Endothelial cell of umbilical vein (primary cell): ENCODE measurements at regions not wholly inside any gene's neighbourhood (a gene's known extent, or its start where the extent isn't known, plus 50 kb on each side); places are given as distances from the start of the nearest gene placed in this dataset.

ENCODE experiments used
- BruUV-seq: library from RNA; stranded (reverse); fragments of 400-500 nt; replicated peaks from 2 replicates; lab custom pipeline; 2021; lab: Mats Ljungman, UMichigan
- CTCF ChIA-PET: fragments of 300-600, 350-600 bp; sonication (Branson Sonifier 250); formaldehyde crosslinking; loops from one replicate; lab custom pipeline; 2021; ENCODE audit warnings: antibody characterized with exemption, inconsistent platforms; lab: Charles Lee
- POLR2A ChIA-PET: fragments of 300-600, 350-600 bp; sonication (Branson Sonifier 250); formaldehyde crosslinking; loops from one replicate; lab custom pipeline; 2021; ENCODE audit warnings: antibody characterized with exemption, inconsistent platforms; lab: Charles Lee
- DNase-seq: peaks from one replicate; pipeline ENCODE4 v3.0.0-alpha.2; 2011; ENCODE audit warnings: low read depth, low spot score
- FAIRE-seq: peaks from 2 replicates; lab custom pipeline; 2011; peaks lifted over from hg19 to GRCh38; lab: Jason Lieb, UNC
- H2AFZ ChIP-seq: 2 replicates; pipeline ENCODE4 v1.6.0; 2012; ENCODE audit warnings: low read depth, low read length, control low read depth, inconsistent platforms
- H3K27ac ChIP-seq: 2 replicates; pipeline ENCODE4 v1.5.1; 2011; ENCODE audit warnings: low read depth, mild to moderate bottlenecking, control low read depth, low read length, moderate library complexity; ENCODE audit not compliant: insufficient read depth
- H3K27me3 ChIP-seq, 2 experiments: 2 replicates each; pipeline versions ENCODE4 v1.6.0 to v1.6.1; 2011; ENCODE audit warnings: low read length in 2 of 2, mixed read lengths in 1 of 2; ENCODE audit not compliant: control insufficient read depth in 2 of 2, insufficient read depth in 2 of 2
- H3K36me3 ChIP-seq, 2 experiments: 2 replicates in 1 of 2; 3 replicates in 1 of 2; pipeline ENCODE4 v1.5.1; 2011; ENCODE audit warnings: low read length in 2 of 2, mild to moderate bottlenecking in 1 of 2, moderate library complexity in 1 of 2; ENCODE audit not compliant: control insufficient read depth in 2 of 2, insufficient read depth in 2 of 2; ENCODE audit errors: extremely low read depth in 1 of 2
- H3K4me1 ChIP-seq: 3 replicates; pipeline ENCODE4 v1.5.1; 2011; ENCODE audit warnings: mild to moderate bottlenecking, low read length; ENCODE audit not compliant: control insufficient read depth, insufficient read depth; ENCODE audit errors: extremely low read depth
- H3K4me2 ChIP-seq: 2 replicates; pipeline ENCODE4 v1.6.1; 2011; ENCODE audit warnings: low read length, control low read depth, mixed read lengths; ENCODE audit not compliant: insufficient read depth
- H3K4me3 ChIP-seq, 3 experiments: fragments of 200-600 bp in 1 of 3; sonication (generic), shearing (Covaris generic) in 1 of 3; replicated peaks in 1 of 3; 2 replicates each; pipeline ENCODE4 v1.5.1; 2011 to 2016; ENCODE audit warnings: control low read depth in 3 of 3, low read length in 3 of 3, mild to moderate bottlenecking in 2 of 3, inconsistent platforms in 1 of 3, low read depth in 1 of 3, moderate library complexity in 1 of 3; ENCODE audit not compliant: insufficient read depth in 1 of 3
- H3K79me2 ChIP-seq: 2 replicates; pipeline ENCODE4 v1.6.0; 2012; ENCODE audit warnings: low read length, inconsistent platforms; ENCODE audit not compliant: control insufficient read depth, insufficient read depth
- H3K9ac ChIP-seq: replicated peaks from 2 replicates; pipeline ENCODE3; 2011; ENCODE audit warnings: low read length, control low read depth; ENCODE audit not compliant: insufficient read depth; ENCODE audit errors: extremely low read depth
- H3K9me1 ChIP-seq: replicated peaks from 3 replicates; pipeline ENCODE4 v1.6.0; 2011; ENCODE audit warnings: mild to moderate bottlenecking, low read length; ENCODE audit not compliant: control insufficient read depth, insufficient read depth; ENCODE audit errors: extremely low read depth
- H3K9me3 ChIP-seq: replicated peaks from 2 replicates; pipeline ENCODE4 v1.5.1; 2012; ENCODE audit warnings: low read length, inconsistent platforms; ENCODE audit not compliant: control insufficient read depth, insufficient read depth
- H4K20me1 ChIP-seq: replicated peaks from 2 replicates; pipeline ENCODE3; 2011; ENCODE audit warnings: mild to moderate bottlenecking, low read length; ENCODE audit not compliant: control insufficient read depth, insufficient read depth; ENCODE audit errors: extremely low read depth
- EZH2 ChIP-seq: IDR thresholded peaks from 2 replicates; pipeline ENCODE4 v1.6.1; 2012; ENCODE audit warnings: borderline replicate concordance, low read depth, mild to moderate bottlenecking, moderate library complexity, low read length, inconsistent platforms; ENCODE audit not compliant: severe bottlenecking
- FOS ChIP-seq: IDR thresholded peaks from 2 replicates; pipeline ENCODE4 v1.6.1; 2011; ENCODE audit warnings: mild to moderate bottlenecking, low read length, moderate library complexity, borderline replicate concordance; ENCODE audit not compliant: insufficient read depth
- JUN ChIP-seq: IDR thresholded peaks from 2 replicates; pipeline ENCODE4 v1.6.1; 2011; ENCODE audit warnings: borderline replicate concordance, low read depth; ENCODE audit not compliant: insufficient read length, insufficient read depth
- MAX ChIP-seq: IDR thresholded peaks from 2 replicates; pipeline ENCODE4 v1.6.1; 2011; ENCODE audit not compliant: insufficient read depth, insufficient read length
- MYC ChIP-seq: IDR thresholded peaks from one replicate; pipeline ENCODE4 v1.6.1; 2011; ENCODE audit warnings: mild to moderate bottlenecking, low read depth, low read length
- POLR2AphosphoS5 ChIP-seq: IDR thresholded peaks from 2 replicates; pipeline ENCODE4 v1.6.1; 2012; ENCODE audit warnings: low read depth, mild to moderate bottlenecking, control low read depth, low read length, moderate library complexity; ENCODE audit not compliant: insufficient read depth
- dilution Hi-C: fragments of 300-500 bp; cut with MboI; formaldehyde crosslinking; loops from one replicate; pipeline ENCODE4 v1.15.0; 2019; ENCODE audit warnings: low sequenced_read_pairs; ENCODE audit not compliant: extremely low pct_ligation_motif_present
- intact Hi-C: fragments of 100-400 bp; cut with micrococcal nuclease; formaldehyde crosslinking; loops from one replicate; pipeline ENCODE4 v1.10.0; 2022

GRCh38 chr19:29292562-29292961 is 79.6 kb upstream of the UQCRFS1 start:
- Histone ChIP-seq H3K4me2 (no peak overlapping the region), H3K79me2 (no peaks in the 10 kb centered on the region), H3K36me3 (no peaks in the 10 kb centered on the region), H3K9me3 (peaks cover 12% of the 10 kb centered on the region), H3K9ac (no peak overlapping the region), H3K27ac (no peak overlapping the region), H3K9me1 (no peaks in the 10 kb centered on the region), H3K4me3 (no peak overlapping the region), H2AFZ (no peak overlapping the region), H3K4me1 (no peaks in the 10 kb centered on the region), H4K20me1 (no peaks in the 10 kb centered on the region), H3K27me3 (no peaks in the 10 kb centered on the region)
- dilution Hi-C loops (no loop called here), intact Hi-C loops (no loop called here)
- no peak for DNase-seq
- POLR2A ChIA-PET, result no interaction called here
- no peak for FAIRE-seq
- CTCF ChIA-PET, result no interaction called here
- BruUV-seq, result no TSS peak
- TF ChIP-seq FOS, result no peak
- no peak for TF ChIP-seq MAX
- TF ChIP-seq EZH2, result no peak
- no peak for TF ChIP-seq JUN
- no peak for TF ChIP-seq MYC

GRCh38 chr19:29293292-29293691 is 80.3 kb upstream of the UQCRFS1 start:
- ChIA-PET POLR2A (no interaction called here), CTCF (no interaction called here)
- H3K4me2 ChIP-seq, result no peak overlapping the region
- no TSS peak for BruUV-seq
- TF ChIP-seq MYC (no peak), POLR2AphosphoS5 (no peak)
- H3K79me2 ChIP-seq, result no peaks in the 10 kb centered on the region
- dilution Hi-C loops, result no loop called here
- H3K36me3 ChIP-seq, result no peaks in the 10 kb centered on the region
- H2AFZ ChIP-seq, result no peak overlapping the region
- H3K9ac ChIP-seq, result no peak overlapping the region
- intact Hi-C loops, result no loop called here
- no peak overlapping the region for H3K4me3 ChIP-seq
- no peaks in the 10 kb centered on the region for H4K20me1 ChIP-seq
- H3K27me3 ChIP-seq, result no peaks in the 10 kb centered on the region
- FAIRE-seq (no peak), DNase-seq (no peak)
- peaks cover 12% of the 10 kb centered on the region for H3K9me3 ChIP-seq
- H3K27ac ChIP-seq, result no peak overlapping the region
- H3K9me1 ChIP-seq, result no peaks in the 10 kb centered on the region
- no peaks in the 10 kb centered on the region for H3K4me1 ChIP-seq
